AG10803 (cell line): ENCODE measurements at regions not wholly inside any gene's neighbourhood (a gene's known extent, or its start where the extent isn't known, plus 50 kb on each side); places are given as distances from the start of the nearest gene placed in this dataset.

Experiments used
- DNase-seq: peaks from one replicate; pipeline ENCODE4 v3.0.0; 2010; ENCODE audit warnings: low read depth
- H3K4me3 ChIP-seq: 2 replicates; pipeline ENCODE4 v1.5.1; 2011; ENCODE audit warnings: mild to moderate bottlenecking, low read length, control low read depth
- CTCF ChIP-seq: conservative IDR thresholded peaks from 2 replicates; pipeline ENCODE4 v1.5.1; 2011; ENCODE audit warnings: mild to moderate bottlenecking, low read length, control low read depth, inconsistent platforms

GRCh38 chr2:107430596-107431266 is 396.0 kb upstream of the RGPD4 start:
- TF ChIP-seq CTCF: no peak

GRCh38 chr2:107436281-107436680 is 390.4 kb upstream of the RGPD4 start:
- TF ChIP-seq CTCF: no peak
- H3K4me3 ChIP-seq: no peak overlapping the region
- DNase-seq: no peak

More at GRCh38 chr2:107430596-107431266, 396.0 kb upstream of the RGPD4 start:
- no peak for DNase-seq
- H3K4me3 ChIP-seq: no peak overlapping the region

- no peak for DNase-seq
- no peak for TF ChIP-seq CTCF
- no peak overlapping the region for H3K4me3 ChIP-seq
Observed at GRCh38 chr2:107437265-107437664, 389.4 kb upstream of the RGPD4 start.

GRCh38 chr2:107437807-107438206 is 388.9 kb upstream of the RGPD4 start:
- TF ChIP-seq CTCF: no peak
- no peak overlapping the region for H3K4me3 ChIP-seq
- no peak for DNase-seq

GRCh38 chr2:107448160-107448559 is 378.5 kb upstream of the RGPD4 start:
- no peak for DNase-seq
- TF ChIP-seq CTCF: no peak

GRCh38 chr2:107461301-107461700 is 365.4 kb upstream of the RGPD4 start:
- DNase-seq: no peak
- TF ChIP-seq CTCF: no peak
- H3K4me3 ChIP-seq: no peak overlapping the region

More at GRCh38 chr2:107448160-107448559, 378.5 kb upstream of the RGPD4 start:
- H3K4me3 ChIP-seq: no peak overlapping the region

- no peak overlapping the region for H3K4me3 ChIP-seq
- TF ChIP-seq CTCF: no peak
- DNase-seq: no peak
Observed at GRCh38 chr2:107462181-107462580, 364.5 kb upstream of the RGPD4 start.
